GM04504 (cell line): ENCODE measurements at regions not wholly inside any gene's neighbourhood (a gene's known extent, or its start where the extent isn't known, plus 50 kb on each side); places are given as distances from the start of the nearest gene placed in this dataset.

Experiments used
- DNase-seq: peaks from one replicate; pipeline ENCODE4 v3.0.0-alpha.2; 2012; ENCODE audit warnings: low read depth

DNA sequence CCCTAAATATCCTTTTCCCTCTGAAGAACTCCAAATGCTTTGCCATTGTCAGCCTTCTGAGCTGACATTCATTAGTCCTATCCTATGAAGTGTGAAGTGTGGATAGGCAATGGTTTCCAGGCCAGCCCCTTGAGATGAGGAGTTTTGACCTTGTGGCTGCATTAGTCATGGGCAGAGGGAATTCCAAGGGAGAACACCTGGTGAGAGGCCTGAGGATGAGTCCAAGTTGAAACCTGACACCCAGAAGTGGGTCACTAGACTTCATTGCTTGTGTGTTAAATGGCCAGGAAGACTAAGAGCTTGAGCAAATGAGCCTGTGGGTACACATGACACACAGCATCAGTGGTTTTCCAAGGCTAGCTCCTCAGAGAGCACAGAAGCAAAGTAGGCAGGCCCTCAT is 260.8 kb downstream of the SKAP2 start:
- no peak for DNase-seq

- no peak for DNase-seq
These were observed 256.0 kb downstream of the SKAP2 start for GRCh38 chr7:26608402-26608801.

DNA sequence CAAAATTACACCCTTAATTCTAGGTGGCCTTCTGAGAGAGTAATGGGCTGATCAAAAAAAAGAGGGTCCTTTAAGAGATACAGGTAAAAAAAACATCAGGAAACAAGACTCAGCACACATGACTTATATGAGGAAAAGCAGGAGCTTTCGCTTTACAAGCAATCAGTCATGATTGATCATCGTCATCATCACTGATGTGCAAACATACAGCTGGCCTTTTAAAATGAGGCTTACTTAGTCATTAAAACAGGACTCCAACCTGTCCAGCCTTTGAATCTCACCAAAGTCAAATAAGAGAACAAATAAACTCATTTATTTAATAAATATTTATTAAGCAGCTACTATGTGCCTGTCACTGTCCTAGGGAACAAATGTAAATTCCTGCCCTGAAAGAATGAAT is 255.3 kb downstream of the SKAP2 start:
- no peak for DNase-seq

DNA sequence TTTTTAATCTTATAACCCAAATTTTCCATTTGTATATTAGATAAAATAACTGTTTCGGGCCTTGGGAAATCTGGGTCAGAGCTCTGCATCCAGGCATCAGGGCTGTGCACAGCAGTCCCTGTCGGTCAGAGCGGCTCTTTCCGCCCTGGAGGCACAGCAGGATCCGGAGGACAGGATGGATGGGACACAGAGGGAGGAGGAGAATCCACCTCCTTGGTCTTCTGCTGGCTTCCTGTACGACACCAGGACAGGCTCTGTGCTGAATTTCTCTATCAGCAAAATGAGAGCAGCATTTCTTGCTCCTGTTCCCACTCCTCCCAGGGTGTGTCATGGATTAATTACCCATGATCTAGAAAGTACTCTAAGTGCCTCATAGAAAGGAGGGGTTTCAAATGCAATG is 254.9 kb downstream of the SKAP2 start:
- DNase-seq, result no peak

- DNase-seq, result no peak
These were observed 251.6 kb downstream of the SKAP2 start for GRCh38 chr7:26612742-26613141.

DNA sequence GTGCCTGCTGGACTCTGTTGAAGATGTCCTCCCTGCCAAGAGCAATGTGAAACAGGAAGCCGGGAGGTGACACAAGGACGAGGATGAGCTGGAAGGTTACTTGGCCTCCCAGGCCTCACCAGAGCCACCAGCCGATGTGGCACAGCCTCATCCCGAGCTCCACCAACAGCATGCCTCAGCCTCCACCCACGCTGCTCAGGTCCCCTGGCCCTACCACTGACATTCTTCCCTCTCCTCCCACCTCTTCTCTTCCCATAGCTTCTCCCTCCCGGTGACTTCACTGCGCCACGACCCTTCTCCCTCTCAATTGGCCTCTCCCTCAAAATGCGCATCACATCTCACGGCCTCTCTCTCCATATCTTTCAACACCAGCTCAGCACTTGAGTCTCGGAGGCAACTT is 249.9 kb downstream of the SKAP2 start:
- DNase-seq, result no peak

DNA sequence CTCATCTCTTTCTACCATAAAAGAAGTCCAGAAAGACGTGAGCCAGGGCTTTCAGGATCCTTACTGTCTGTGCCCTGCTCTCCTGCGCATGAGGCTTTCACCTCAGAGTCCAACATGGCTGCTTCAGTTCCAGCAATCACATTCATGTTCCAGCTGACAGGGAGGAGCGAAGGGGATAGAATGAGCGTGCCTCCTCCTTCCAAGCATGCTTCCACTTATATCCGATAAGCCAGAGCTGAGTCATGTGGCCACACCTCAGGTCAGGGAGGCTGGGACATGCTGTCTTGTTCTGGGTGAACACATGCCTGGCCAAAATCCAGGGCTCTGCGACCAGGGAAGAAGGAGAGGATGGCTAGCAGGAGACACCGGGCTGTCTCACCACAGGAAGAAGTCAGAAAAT is 248.2 kb downstream of the SKAP2 start:
- DNase-seq, result no peak

DNA sequence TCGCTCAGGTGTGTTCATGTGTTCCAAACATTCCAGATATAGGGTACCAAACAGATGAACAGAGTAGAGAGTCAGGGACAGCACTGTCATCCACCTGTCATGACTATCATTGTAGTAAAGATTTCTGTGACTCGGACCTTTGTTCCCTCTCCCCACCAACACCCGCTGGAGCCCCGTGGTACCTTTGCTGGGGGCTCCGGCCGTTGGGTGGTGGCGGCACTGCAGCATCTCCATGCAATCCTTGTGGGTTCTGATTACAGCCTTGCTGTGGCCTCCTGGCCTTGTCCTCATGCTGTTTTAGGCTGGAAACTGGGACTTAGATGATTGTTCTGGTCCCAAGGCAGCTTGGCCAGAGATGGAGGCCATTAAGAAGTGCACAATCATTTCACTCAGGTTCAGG is 247.3 kb downstream of the SKAP2 start:
- no peak for DNase-seq
